OCI-LY7 (cell line): ENCODE measurements at regions not wholly inside any gene's neighbourhood (a gene's known extent, or its start where the extent isn't known, plus 50 kb on each side); places are given as distances from the start of the nearest gene placed in this dataset.

Experiments used
- BruUV-seq: library from RNA; stranded (reverse); fragments of 400-500 nt; replicated peaks from 2 replicates; lab custom pipeline; 2021; lab: Mats Ljungman, UMichigan
- CTCF ChIA-PET: fragments of 300-600 bp; sonication (Branson Sonifier 250); formaldehyde crosslinking; loops from one replicate; lab custom pipeline; 2022; ENCODE audit warnings: antibody characterized with exemption; ENCODE audit not compliant: unreplicated experiment; lab: Charles Lee
- POLR2A ChIA-PET: fragments of 300-600 bp; sonication (Branson Sonifier 250); formaldehyde crosslinking; loops from one replicate; lab custom pipeline; 2022; ENCODE audit warnings: antibody characterized with exemption; lab: Charles Lee
- DNase-seq: peaks from one replicate; pipeline ENCODE4 v3.0.0-alpha.2; 2015; ENCODE audit warnings: low spot score
- H2AFZ ChIP-seq: fragments of 200-600 bp; sonication (generic), shearing (Covaris generic); 2 replicates; pipeline ENCODE4 v1.6.1; 2014; ENCODE audit warnings: mild to moderate bottlenecking, antibody characterized with exemption, low read length, moderate library complexity
- H3K27ac ChIP-seq: fragments of 200-600 bp; sonication (generic); 2 replicates; pipeline ENCODE4 v1.5.1; 2014; ENCODE audit warnings: mixed run types, low read depth, mild to moderate bottlenecking, moderate library complexity, low read length, inconsistent platforms; ENCODE audit not compliant: poor library complexity, severe bottlenecking
- H3K36me3 ChIP-seq: fragments of 200-600 bp; sonication (generic); 2 replicates; pipeline ENCODE4 v1.6.1; 2014; ENCODE audit warnings: mild to moderate bottlenecking, antibody characterized with exemption, low read length, moderate library complexity, mixed read lengths; ENCODE audit not compliant: insufficient read depth
- H3K4me1 ChIP-seq: fragments of 200-600 bp; sonication (generic); 2 replicates; pipeline ENCODE4 v1.5.1; 2014; ENCODE audit warnings: mild to moderate bottlenecking, low read length; ENCODE audit not compliant: insufficient read depth, poor library complexity, severe bottlenecking
- H3K4me2 ChIP-seq: fragments of 200-600 bp; sonication (generic); 2 replicates; pipeline ENCODE4 v1.6.1; 2014; ENCODE audit warnings: mild to moderate bottlenecking, low read length
- H3K4me3 ChIP-seq: fragments of 200-600 bp; sonication (generic); 2 replicates; pipeline ENCODE4 v1.5.1; 2014; ENCODE audit warnings: mild to moderate bottlenecking, low read depth, low read length; ENCODE audit not compliant: poor library complexity, severe bottlenecking
- H3K79me2 ChIP-seq: fragments of 200-600 bp; sonication (generic); 2 replicates; pipeline ENCODE4 v1.6.1; 2016; ENCODE audit warnings: low read depth, mild to moderate bottlenecking, low read length, moderate library complexity, mixed read lengths; ENCODE audit not compliant: insufficient read depth
- H3K9me2 ChIP-seq: fragments of 200-600 bp; sonication (generic); 2 replicates; pipeline ENCODE4 v1.6.1; 2016; ENCODE audit warnings: mild to moderate bottlenecking, low read length, mixed read lengths; ENCODE audit not compliant: insufficient read depth
- H3K9me3 ChIP-seq: fragments of 200-600 bp; sonication (generic); 2 replicates; pipeline ENCODE4 v1.6.1; 2014; ENCODE audit warnings: mild to moderate bottlenecking, mixed run types, low read length, mixed read lengths
- H4K20me1 ChIP-seq: fragments of 200-600 bp; sonication (generic); 2 replicates; pipeline ENCODE4 v1.6.1; 2014; ENCODE audit warnings: mild to moderate bottlenecking, antibody characterized with exemption, low read length, moderate library complexity, mixed read lengths; ENCODE audit not compliant: insufficient read depth
- EZH2phosphoT487 ChIP-seq: fragments of 200-600 bp; sonication (generic); IDR thresholded peaks from 2 replicates; pipeline ENCODE4 v1.6.1; 2018; ENCODE audit warnings: low read depth, borderline replicate concordance, mild to moderate bottlenecking, mixed run types, antibody characterized with exemption, low read length, moderate library complexity, mixed read lengths
- intact Hi-C: fragments of 100-400 bp; cut with micrococcal nuclease; formaldehyde crosslinking; loops from one replicate; pipeline ENCODE4 v1.10.0; 2022; ENCODE audit not compliant: unreplicated experiment
- TF ChIP-seq, protein P1 (sequence below): fragments of 200-600 bp; sonication (generic); conservative IDR thresholded peaks from 2 replicates; pipeline ENCODE4 v1.5.1; 2014; ENCODE audit warnings: mild to moderate bottlenecking, antibody characterized with exemption, low read length, moderate library complexity, mixed read lengths

DNA sequence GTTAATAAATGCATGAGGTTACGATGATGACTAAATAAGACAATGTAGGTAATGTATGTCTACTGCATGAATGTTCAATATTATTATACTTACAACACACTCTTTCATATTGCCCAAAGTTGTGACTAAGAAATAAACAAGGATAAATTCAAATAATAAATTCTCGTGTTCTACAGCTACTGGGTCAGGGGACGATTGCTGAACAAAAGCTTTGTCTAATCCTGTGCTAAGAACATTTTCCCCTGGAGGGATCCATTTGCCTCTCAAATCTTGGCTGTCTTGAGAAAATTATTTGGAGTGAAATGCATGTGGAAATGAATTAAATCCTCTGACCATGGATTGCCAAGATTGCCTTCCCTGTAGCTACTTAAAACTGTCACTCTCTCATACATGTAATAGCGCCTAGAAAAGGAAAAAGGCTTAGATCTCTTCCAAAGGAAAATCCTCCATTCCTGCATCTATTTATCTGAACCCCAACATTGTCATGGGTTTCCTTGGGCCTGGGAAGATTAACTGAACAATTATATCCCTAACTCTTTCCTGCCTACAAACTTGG, 893.8 kb upstream of the ACO1 start:
- POLR2A ChIA-PET, result interaction anchor here (1.3 kb wide), 1 partner anchor 23 kb away, joined by 3 read pairs; no protein-coding TSS in a partner anchor
- no peak for TF ChIP-seq EZH2phosphoT487
- TF ChIP-seq, protein P1, sequence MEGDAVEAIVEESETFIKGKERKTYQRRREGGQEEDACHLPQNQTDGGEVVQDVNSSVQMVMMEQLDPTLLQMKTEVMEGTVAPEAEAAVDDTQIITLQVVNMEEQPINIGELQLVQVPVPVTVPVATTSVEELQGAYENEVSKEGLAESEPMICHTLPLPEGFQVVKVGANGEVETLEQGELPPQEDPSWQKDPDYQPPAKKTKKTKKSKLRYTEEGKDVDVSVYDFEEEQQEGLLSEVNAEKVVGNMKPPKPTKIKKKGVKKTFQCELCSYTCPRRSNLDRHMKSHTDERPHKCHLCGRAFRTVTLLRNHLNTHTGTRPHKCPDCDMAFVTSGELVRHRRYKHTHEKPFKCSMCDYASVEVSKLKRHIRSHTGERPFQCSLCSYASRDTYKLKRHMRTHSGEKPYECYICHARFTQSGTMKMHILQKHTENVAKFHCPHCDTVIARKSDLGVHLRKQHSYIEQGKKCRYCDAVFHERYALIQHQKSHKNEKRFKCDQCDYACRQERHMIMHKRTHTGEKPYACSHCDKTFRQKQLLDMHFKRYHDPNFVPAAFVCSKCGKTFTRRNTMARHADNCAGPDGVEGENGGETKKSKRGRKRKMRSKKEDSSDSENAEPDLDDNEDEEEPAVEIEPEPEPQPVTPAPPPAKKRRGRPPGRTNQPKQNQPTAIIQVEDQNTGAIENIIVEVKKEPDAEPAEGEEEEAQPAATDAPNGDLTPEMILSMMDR, result no peak
- no peak overlapping the region for H3K27ac ChIP-seq
- H3K4me3 ChIP-seq, result no peak overlapping the region
- no peak for DNase-seq
- no peaks in the 10 kb centered on the region for H4K20me1 ChIP-seq
- H2AFZ ChIP-seq, result no peak overlapping the region
- H3K9me3 ChIP-seq, result no peaks in the 10 kb centered on the region
- no peaks in the 10 kb centered on the region for H3K36me3 ChIP-seq
- H3K9me2 ChIP-seq, result no peaks in the 10 kb centered on the region
- no peak overlapping the region for H3K4me2 ChIP-seq
- no TSS peak for BruUV-seq
- H3K4me1 ChIP-seq, result no peaks in the 10 kb centered on the region
- intact Hi-C loops, result no loop called here
- CTCF ChIA-PET, result no interaction called here
- H3K79me2 ChIP-seq, result no peaks in the 10 kb centered on the region

GRCh38 chr9:31492229-31492628, 892.2 kb upstream of the ACO1 start:
- TF ChIP-seq EZH2phosphoT487, result no peak
- TF ChIP-seq, protein P1, result no peak
- H3K9me2 ChIP-seq, result no peaks in the 10 kb centered on the region
- ChIA-PET CTCF (no interaction called here), POLR2A (no interaction called here)
- H3K4me3 ChIP-seq, result no peak overlapping the region
- no peaks in the 10 kb centered on the region for H3K36me3 ChIP-seq
- BruUV-seq, result no TSS peak
- H2AFZ ChIP-seq, result no peak overlapping the region
- H3K9me3 ChIP-seq, result no peaks in the 10 kb centered on the region
- no peaks in the 10 kb centered on the region for H3K79me2 ChIP-seq
- no peak overlapping the region for H3K4me2 ChIP-seq
- DNase-seq, result no peak
- intact Hi-C loops, result no loop called here
- no peak overlapping the region for H3K27ac ChIP-seq
- H3K4me1 ChIP-seq, result no peaks in the 10 kb centered on the region
- H4K20me1 ChIP-seq, result no peaks in the 10 kb centered on the region

GRCh38 chr9:31500422-31500821, 884.0 kb upstream of the ACO1 start:
- no peak overlapping the region for H3K27ac ChIP-seq
- intact Hi-C loops, result no loop called here
- no peak overlapping the region for H3K4me2 ChIP-seq
- H3K4me1 ChIP-seq, result no peaks in the 10 kb centered on the region
- TF ChIP-seq, protein P1, result no peak
- no peak for TF ChIP-seq EZH2phosphoT487
- no peak overlapping the region for H2AFZ ChIP-seq
- H3K9me2 ChIP-seq, result no peaks in the 10 kb centered on the region
- no peaks in the 10 kb centered on the region for H3K9me3 ChIP-seq
- H4K20me1 ChIP-seq, result no peaks in the 10 kb centered on the region
- no peak overlapping the region for H3K4me3 ChIP-seq
- ChIA-PET CTCF (no interaction called here), POLR2A (no interaction called here)
- no TSS peak for BruUV-seq
- no peaks in the 10 kb centered on the region for H3K36me3 ChIP-seq
- DNase-seq, result no peak
- no peaks in the 10 kb centered on the region for H3K79me2 ChIP-seq
